Activated CD4-positive, CD25-positive, alpha-beta regulatory T cell (primary cell): ENCODE measurements at regions not wholly inside any gene's neighbourhood (a gene's known extent, or its start where the extent isn't known, plus 50 kb on each side); places are given as distances from the start of the nearest gene placed in this dataset.
"Not testable (repeated sequence)": the region's sequence is repeated elsewhere in the genome, so short reads cannot be mapped to it uniquely, and the experiment has no call there.

Experiments used
- DNase-seq, 4 experiments: peaks; one replicate each; lab custom pipeline; 2025; lab: John Stamatoyannopoulos, UW

GRCh38 chr3:101138817-101139216, 145.6 kb upstream of the ABI3BP start:
- no peak for DNase-seq

GRCh38 chr3:101134331-101134730, 141.1 kb upstream of the ABI3BP start:
- DNase-seq, result no peak

- DNase-seq, result no peak
Observed at GRCh38 chr3:101133652-101134051, 140.4 kb upstream of the ABI3BP start.

GRCh38 chr3:101133197-101133596, 140.0 kb upstream of the ABI3BP start:
- DNase-seq, result not testable (repeated sequence)

- no peak for DNase-seq
Observed at GRCh38 chr3:101131767-101132166, 138.5 kb upstream of the ABI3BP start.

- no peak for DNase-seq
Observed at GRCh38 chr3:101128786-101129185, 135.6 kb upstream of the ABI3BP start.

- no peak for DNase-seq
Observed at GRCh38 chr3:101128001-101128400, 134.8 kb upstream of the ABI3BP start.

- no peak for DNase-seq
Observed at GRCh38 chr3:101124125-101124524, 130.9 kb upstream of the ABI3BP start.

GRCh38 chr3:101123081-101123480, 129.9 kb upstream of the ABI3BP start:
- no peak for DNase-seq

GRCh38 chr3:101122681-101123080, 129.5 kb upstream of the ABI3BP start:
- no peak for DNase-seq

- no peak for DNase-seq
Observed at GRCh38 chr3:101120039-101120438, 126.8 kb upstream of the ABI3BP start.

- DNase-seq, result no peak
Observed at GRCh38 chr3:101119535-101119934, 126.3 kb upstream of the ABI3BP start.

GRCh38 chr3:101117980-101118379, 124.8 kb upstream of the ABI3BP start:
- no peak for DNase-seq

GRCh38 chr3:101117465-101117864, 124.2 kb upstream of the ABI3BP start:
- no peak for DNase-seq

- DNase-seq, result not testable (repeated sequence)
Observed at GRCh38 chr3:101110295-101110694, 117.1 kb upstream of the ABI3BP start.

GRCh38 chr3:101104321-101104720, 111.1 kb upstream of the ABI3BP start:
- no peak for DNase-seq

GRCh38 chr3:101102678-101103296, 109.6 kb upstream of the ABI3BP start:
- no peak for DNase-seq

GRCh38 chr3:101100361-101101009, 107.3 kb upstream of the ABI3BP start:
- no peak for DNase-seq

- DNase-seq, result no peak
Observed at GRCh38 chr3:101099791-101100190, 106.6 kb upstream of the ABI3BP start.

- DNase-seq, result no peak
Observed at GRCh38 chr3:101096444-101096843, 103.2 kb upstream of the ABI3BP start.

- DNase-seq, result no peak
Observed at GRCh38 chr3:101095693-101096430, 102.6 kb upstream of the ABI3BP start.

- DNase-seq, result no peak
Observed at GRCh38 chr3:101091489-101091888, 98.3 kb upstream of the ABI3BP start.

GRCh38 chr3:101085752-101086151, 92.5 kb upstream of the ABI3BP start:
- no peak for DNase-seq
